Adrenal gland (tissue), 5 donors: ENCODE measurements at regions not wholly inside any gene's neighbourhood (a gene's known extent, or its start where the extent isn't known, plus 50 kb on each side); places are given as distances from the start of the nearest gene placed in this dataset.

Experiments
- CTCF ChIP-seq, 6 experiments: fragments of 450-650 bp in 4 of 6; fragments of 200-600 bp in 2 of 6; sonication (generic) in 1 of 6; IDR thresholded peaks; 1 replicate in 5 of 6; 2 replicates in 1 of 6; pipeline versions ENCODE4 v1.5.1 to v1.8.0; 2016 to 2021; ENCODE audit warnings: antibody characterized with exemption in 6 of 6, mild to moderate bottlenecking in 2 of 6, moderate library complexity in 1 of 6
- POLR2A ChIP-seq, 2 donors: fragments of 450-650 bp; IDR thresholded peaks; one replicate each; pipeline ENCODE4 v1.6.1; 2017; ENCODE audit warnings: antibody characterized with exemption in 2 of 2, mild to moderate bottlenecking in 2 of 2, moderate library complexity in 1 of 2
- donor health status: DM: no; HTN: no; CAD: no.

- no peak for TF ChIP-seq CTCF (IDR thresholded peaks at IDR 0.05)
- no peak for TF ChIP-seq POLR2A (IDR thresholded peaks at IDR 0.05)
Observed at GRCh38 chrX:69290292-69290691, 125.0 kb upstream of the PJA1 start.
